H9 (cell line): ENCODE measurements at regions not wholly inside any gene's neighbourhood (a gene's known extent, or its start where the extent isn't known, plus 50 kb on each side); places are given as distances from the start of the nearest gene placed in this dataset.
"Not testable (repeated sequence)": the region's sequence is repeated elsewhere in the genome, so short reads cannot be mapped to it uniquely, and the experiment has no call there.

Experiments used
- DNase-seq: peaks from one replicate; pipeline ENCODE4 v3.0.0-alpha.2; 2017
- H2AFZ ChIP-seq: one replicate; pipeline ENCODE4 v1.6.1; 2013; ENCODE audit warnings: mild to moderate bottlenecking, low read length, control low read depth, moderate library complexity
- H2AK5ac ChIP-seq: 2 replicates; pipeline ENCODE4 v1.6.1; 2013; ENCODE audit warnings: low read length, control low read depth, mixed read lengths; ENCODE audit not compliant: insufficient read length
- H2BK120ac ChIP-seq: one replicate; pipeline ENCODE4 v1.6.1; 2013; ENCODE audit warnings: low read depth, mild to moderate bottlenecking, low read length, control low read depth, inconsistent platforms; ENCODE audit not compliant: poor library complexity, severe bottlenecking
- H2BK12ac ChIP-seq: 2 replicates; pipeline ENCODE4 v1.6.1; 2013; ENCODE audit warnings: low read length, control low read depth, mixed read lengths, low read depth; ENCODE audit not compliant: insufficient read length
- H2BK15ac ChIP-seq: 2 replicates; pipeline ENCODE4 v1.6.1; 2013; ENCODE audit warnings: low read depth, low read length, control low read depth
- H2BK20ac ChIP-seq: one replicate; pipeline ENCODE4 v1.6.1; 2013; ENCODE audit warnings: low read depth, mild to moderate bottlenecking, low read length, control low read depth, inconsistent platforms; ENCODE audit not compliant: poor library complexity, severe bottlenecking
- H2BK5ac ChIP-seq: 2 replicates; pipeline ENCODE4 v1.6.1; 2013; ENCODE audit warnings: low read length, control low read depth, mixed read lengths; ENCODE audit not compliant: insufficient read length
- H3K14ac ChIP-seq: 2 replicates; pipeline ENCODE4 v1.6.1; 2013; ENCODE audit warnings: low read length, control low read depth; ENCODE audit not compliant: insufficient read depth
- H3K18ac ChIP-seq: 2 replicates; pipeline ENCODE4 v1.6.1; 2013; ENCODE audit warnings: low read depth, mild to moderate bottlenecking, mixed read lengths, low read length, control low read depth; ENCODE audit not compliant: insufficient read length
- H3K23ac ChIP-seq: 2 replicates; pipeline ENCODE4 v1.6.1; 2013; ENCODE audit warnings: low read length, control low read depth, mixed read lengths, low read depth; ENCODE audit not compliant: insufficient read length
- H3K23me2 ChIP-seq: 2 replicates; pipeline ENCODE4 v1.6.1; 2013; ENCODE audit warnings: low read depth, mild to moderate bottlenecking, mixed read lengths, low read length, control low read depth; ENCODE audit not compliant: insufficient read length, poor library complexity, severe bottlenecking
- H3K27ac ChIP-seq: 2 replicates; pipeline ENCODE4 v1.5.1; 2013; ENCODE audit warnings: low read length, control low read depth, mixed read lengths, low read depth; ENCODE audit not compliant: insufficient read length
- H3K27me3 ChIP-seq: 2 replicates; pipeline ENCODE4 v1.6.1; 2013; ENCODE audit warnings: low read length, control low read depth, inconsistent platforms; ENCODE audit not compliant: insufficient read depth
- H3K4ac ChIP-seq: 2 replicates; pipeline ENCODE4 v1.6.1; 2013; ENCODE audit warnings: low read depth, mild to moderate bottlenecking, control low read depth, inconsistent platforms, low read length, moderate library complexity
- H3K4me1 ChIP-seq: 2 replicates; pipeline ENCODE4 v1.6.1; 2013; ENCODE audit warnings: low read length, control low read depth, inconsistent platforms; ENCODE audit not compliant: insufficient read depth
- H3K4me2 ChIP-seq: 2 replicates; pipeline ENCODE4 v1.6.1; 2013; ENCODE audit warnings: low read length, control low read depth, mixed read lengths; ENCODE audit not compliant: insufficient read length, insufficient read depth
- H3K56ac ChIP-seq: 2 replicates; pipeline ENCODE4 v1.6.1; 2013; ENCODE audit warnings: low read depth, mild to moderate bottlenecking, mixed read lengths, low read length, control low read depth; ENCODE audit not compliant: insufficient read length
- H3K79me1 ChIP-seq: 2 replicates; pipeline ENCODE4 v1.6.1; 2013; ENCODE audit warnings: low read depth, mild to moderate bottlenecking, moderate library complexity, low read length, control low read depth, inconsistent platforms; ENCODE audit not compliant: insufficient read depth, poor library complexity, severe bottlenecking
- H3K79me2 ChIP-seq: 2 replicates; pipeline ENCODE4 v1.6.1; 2013; ENCODE audit warnings: low read length, control low read depth, inconsistent platforms; ENCODE audit not compliant: insufficient read depth
- H3K9ac ChIP-seq: 2 replicates; pipeline ENCODE4 v1.6.1; 2013; ENCODE audit warnings: low read length, control low read depth, mixed read lengths; ENCODE audit not compliant: insufficient read length; ENCODE audit errors: extremely low read depth
- H3K9me3 ChIP-seq: one replicate; pipeline ENCODE4 v1.6.1; 2013; ENCODE audit warnings: low read depth, low read length, inconsistent platforms; ENCODE audit not compliant: control insufficient read depth
- H3T11ph ChIP-seq: one replicate; pipeline ENCODE4 v1.6.1; 2013; ENCODE audit warnings: mild to moderate bottlenecking, low read length, control low read depth, inconsistent platforms
- H4K20me1 ChIP-seq: one replicate; pipeline ENCODE4 v1.6.1; 2013; ENCODE audit not compliant: control insufficient read depth, insufficient read length, insufficient read depth
- H4K5ac ChIP-seq: 2 replicates; pipeline ENCODE4 v1.6.1; 2013; ENCODE audit warnings: low read depth, mild to moderate bottlenecking, mixed read lengths, low read length, control low read depth; ENCODE audit not compliant: insufficient read length
- H4K8ac ChIP-seq: replicated peaks from 2 replicates; pipeline ENCODE4 v1.6.1; 2013; ENCODE audit warnings: low read length, control low read depth, mixed read lengths, low read depth; ENCODE audit not compliant: insufficient read length
- H4K91ac ChIP-seq: 2 replicates; pipeline ENCODE4 v1.6.1; 2013; ENCODE audit warnings: low read depth, mild to moderate bottlenecking, moderate library complexity, mixed read lengths, low read length, control low read depth; ENCODE audit not compliant: insufficient read length
- H3K27ac Mint-ChIP-seq, 3 experiments: 2 replicates in 2 of 3; 3 replicates in 1 of 3; pipeline ENCODE4 v1.8.0; 2020 to 2021; ENCODE audit warnings: mixed read lengths in 3 of 3, mild to moderate bottlenecking in 1 of 3, moderate library complexity in 1 of 3
- H3K27me3 Mint-ChIP-seq: 2 replicates; pipeline ENCODE4 v1.8.0; 2021; ENCODE audit warnings: low read depth, mild to moderate bottlenecking, moderate library complexity, mixed read lengths
- H3K36me3 Mint-ChIP-seq, 3 experiments: 2 replicates in 2 of 3; 3 replicates in 1 of 3; pipeline ENCODE4 v1.8.0; 2020 to 2021; ENCODE audit warnings: low read depth in 3 of 3, mixed read lengths in 3 of 3; ENCODE audit not compliant: insufficient read depth in 1 of 3
- H3K4me1 Mint-ChIP-seq, 2 experiments: 2 replicates each; pipeline ENCODE4 v1.8.0; 2020; ENCODE audit warnings: mixed read lengths in 2 of 2
- H3K4me3 Mint-ChIP-seq, 2 experiments: 2 replicates in 1 of 2; 3 replicates in 1 of 2; pipeline ENCODE4 v1.8.0; 2020 to 2021; ENCODE audit warnings: mild to moderate bottlenecking in 2 of 2, mixed read lengths in 2 of 2, moderate library complexity in 1 of 2
- H3K9me3 Mint-ChIP-seq, 2 experiments: 2 replicates in 1 of 2; 3 replicates in 1 of 2; pipeline ENCODE4 v1.8.0; 2020; ENCODE audit warnings: mild to moderate bottlenecking in 2 of 2, mixed read lengths in 2 of 2, moderate library complexity in 1 of 2
- WGBS: extraction: QIAGEN DNeasy Blood & Tissue Kit; methylation state at CpG from one replicate; pipeline ENCODE4 v1.1.7; 2013; ENCODE audit warnings: missing lambda C conversion rate, low lambda C conversion rate, mixed read lengths; ENCODE audit not compliant: insufficient read length; ENCODE audit errors: extremely low coverage; 5-methylcytosine and 5-hydroxymethylcytosine counted together

DNA sequence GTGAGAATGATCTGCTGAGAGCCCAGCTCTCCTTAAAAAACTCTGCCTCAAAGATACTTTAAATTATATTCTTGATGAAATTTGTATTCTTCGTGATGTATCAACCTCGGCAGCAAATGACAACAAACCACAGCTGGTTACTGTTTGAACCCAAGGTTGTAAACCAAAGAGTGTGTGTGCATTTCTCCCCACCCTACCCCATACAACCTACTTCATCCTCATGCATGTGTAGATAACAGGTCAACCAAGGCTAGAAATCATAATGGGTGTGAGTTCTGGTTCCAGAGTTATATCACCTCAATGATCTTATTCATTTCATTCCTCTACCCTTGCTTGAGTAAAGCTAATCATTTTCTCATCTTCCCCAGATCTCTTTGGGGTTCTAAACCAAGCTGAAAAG, 58.8 kb upstream of the DPP6 start:
- not testable (repeated sequence) for H3K4me1 ChIP-seq, H3K4me2 ChIP-seq, H2AFZ ChIP-seq, H3K27me3 Mint-ChIP-seq, H3K56ac ChIP-seq, H2AK5ac ChIP-seq, H3K14ac ChIP-seq, H2BK5ac ChIP-seq, H3T11ph ChIP-seq, H3K18ac ChIP-seq, H3K23me2 ChIP-seq, H3K27ac ChIP-seq, H4K20me1 ChIP-seq, H3K9me3 ChIP-seq, H3K79me2 ChIP-seq, H3K4me3 Mint-ChIP-seq, H2BK20ac ChIP-seq, H3K36me3 Mint-ChIP-seq, H4K8ac ChIP-seq, H3K27me3 ChIP-seq, H4K91ac ChIP-seq, H2BK12ac ChIP-seq, H3K4ac ChIP-seq, H4K5ac ChIP-seq, H3K79me1 ChIP-seq, H3K9ac ChIP-seq, H2BK120ac ChIP-seq, H3K27ac Mint-ChIP-seq, H3K4me1 Mint-ChIP-seq, DNase-seq, H2BK15ac ChIP-seq, H3K23ac ChIP-seq
- peaks cover 30 to 56% of the 10 kb centered on the region in 2 experiments for H3K9me3 Mint-ChIP-seq
- WGBS = no CpG with 5 or more reads among the region's 2 CpGs

DNA sequence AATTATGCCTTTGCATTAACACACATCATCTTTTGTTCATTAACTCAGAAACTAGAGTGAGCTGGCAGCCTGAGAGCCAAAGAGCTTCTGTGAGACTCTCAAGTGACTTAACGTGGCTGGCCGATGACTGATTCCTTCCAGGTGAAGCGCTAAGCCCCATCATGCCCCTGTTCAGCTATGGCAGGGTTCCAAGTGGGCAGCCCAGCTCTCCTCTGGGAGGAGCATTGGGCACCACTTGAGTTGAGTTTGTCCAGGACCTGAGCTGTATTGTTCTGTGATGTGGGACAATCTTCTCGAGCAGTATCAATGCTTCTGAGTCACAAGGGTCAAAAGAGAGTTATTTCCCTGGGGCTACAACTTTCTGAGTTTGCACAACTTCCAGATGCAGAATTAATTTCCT, 53.3 kb upstream of the DPP6 start:
- not testable (repeated sequence) for H3K36me3 Mint-ChIP-seq, H3T11ph ChIP-seq, H4K20me1 ChIP-seq, H2AFZ ChIP-seq, H3K14ac ChIP-seq, H3K79me2 ChIP-seq, H3K27me3 ChIP-seq, H2BK12ac ChIP-seq, H3K4me1 Mint-ChIP-seq, H3K23me2 ChIP-seq, H4K8ac ChIP-seq, H3K27ac ChIP-seq, H3K4me3 Mint-ChIP-seq, H3K79me1 ChIP-seq, H2BK5ac ChIP-seq, H2BK20ac ChIP-seq, H3K23ac ChIP-seq, H3K4me2 ChIP-seq, H3K9me3 ChIP-seq, H3K9ac ChIP-seq, H2BK15ac ChIP-seq, DNase-seq, H4K5ac ChIP-seq, H3K4ac ChIP-seq, H3K18ac ChIP-seq, H3K27ac Mint-ChIP-seq, H3K27me3 Mint-ChIP-seq, H2BK120ac ChIP-seq, H3K4me1 ChIP-seq, H4K91ac ChIP-seq, H2AK5ac ChIP-seq, H3K56ac ChIP-seq
- no CpG with 5 or more reads among the region's 4 CpGs for WGBS
- peaks cover 26 to 53% of the 10 kb centered on the region in 2 experiments for H3K9me3 Mint-ChIP-seq
